ENCODE measurements at regions not wholly inside any gene's neighbourhood (a gene's known extent, or its start where the extent isn't known, plus 50 kb on each side); places are given as distances from the start of the nearest gene placed in this dataset.
"Not testable (repeated sequence)": the region's sequence is repeated elsewhere in the genome, so short reads cannot be mapped to it uniquely, and the experiment has no call there.

DNA sequence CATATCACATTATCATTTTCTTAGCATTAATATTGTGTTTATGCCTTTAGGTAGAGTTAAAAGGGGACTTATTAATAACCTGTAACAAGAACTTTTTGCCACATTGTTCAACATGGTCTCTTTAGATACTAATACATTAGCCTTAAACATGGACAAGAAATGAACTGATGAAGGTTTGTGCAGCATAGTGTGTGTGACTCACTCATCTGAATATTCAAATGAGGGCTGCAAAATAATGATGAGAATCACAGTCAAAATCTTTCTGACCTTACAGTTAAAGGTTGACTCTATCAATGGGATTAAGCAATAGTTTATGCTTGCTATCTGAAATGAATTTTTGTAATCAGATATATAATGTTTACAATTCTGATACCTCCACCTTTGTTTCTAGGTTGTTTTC, 1189.3 kb upstream of the CITED2 start:
- no peak for DNase-seq

DNA sequence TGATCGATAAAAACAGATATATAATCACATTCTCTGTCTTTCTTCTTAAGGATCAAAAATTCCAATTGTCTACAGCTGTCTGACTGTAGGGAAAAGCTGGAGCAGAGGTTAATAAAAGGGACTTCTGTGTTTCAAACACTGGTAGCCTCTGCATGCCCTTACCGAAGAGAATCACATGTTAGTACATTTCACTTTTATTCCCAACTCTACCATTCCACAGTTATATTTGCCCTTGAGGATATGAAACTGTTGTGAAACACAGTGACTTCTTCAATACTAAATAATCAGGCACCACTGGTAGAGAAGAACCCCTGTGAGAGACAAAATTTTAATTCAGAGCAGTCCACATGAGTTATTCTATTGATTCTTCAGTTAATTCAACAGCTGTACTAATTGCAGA, 1187.3 kb upstream of the CITED2 start:
- DNase-seq: no peak

DNA sequence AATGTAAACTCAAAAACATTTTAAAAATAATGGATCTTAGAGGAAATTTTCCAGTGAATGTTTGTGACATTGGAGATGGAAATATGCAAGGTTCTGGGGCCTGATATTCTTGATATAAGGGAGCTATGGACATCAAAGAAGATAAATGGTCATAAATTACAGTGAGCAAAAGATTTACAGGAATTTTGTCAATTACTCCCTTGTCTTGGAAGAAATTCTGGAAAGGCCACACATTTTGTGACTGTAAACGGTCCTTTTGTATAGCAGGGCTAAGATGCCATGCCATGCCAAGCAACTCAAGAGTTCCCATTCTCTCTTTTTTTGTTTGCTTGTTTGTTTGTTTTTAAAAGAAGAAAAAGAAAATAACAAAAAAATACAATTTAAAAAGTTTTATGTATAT, 1186.2 kb upstream of the CITED2 start:
- DNase-seq: no peak

DNA sequence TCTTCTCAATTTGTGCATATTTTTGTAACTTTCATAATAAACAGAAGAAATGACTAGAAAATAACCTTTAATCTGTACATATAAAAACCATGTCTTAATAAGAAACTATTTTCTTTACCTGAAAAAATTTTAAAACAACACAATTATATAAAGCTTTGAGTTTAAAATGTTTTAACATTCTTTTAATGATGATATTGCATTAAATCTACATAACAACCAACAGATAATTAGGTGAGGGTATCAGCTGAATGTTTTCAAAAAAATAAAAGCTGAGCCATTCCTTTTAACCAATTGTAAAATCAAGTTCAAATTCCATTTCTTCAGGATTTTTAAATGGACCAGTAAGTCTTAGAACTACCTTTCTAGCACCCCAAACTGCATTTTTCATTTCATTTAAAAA, 1185.0 kb upstream of the CITED2 start:
- no peak for DNase-seq

DNA sequence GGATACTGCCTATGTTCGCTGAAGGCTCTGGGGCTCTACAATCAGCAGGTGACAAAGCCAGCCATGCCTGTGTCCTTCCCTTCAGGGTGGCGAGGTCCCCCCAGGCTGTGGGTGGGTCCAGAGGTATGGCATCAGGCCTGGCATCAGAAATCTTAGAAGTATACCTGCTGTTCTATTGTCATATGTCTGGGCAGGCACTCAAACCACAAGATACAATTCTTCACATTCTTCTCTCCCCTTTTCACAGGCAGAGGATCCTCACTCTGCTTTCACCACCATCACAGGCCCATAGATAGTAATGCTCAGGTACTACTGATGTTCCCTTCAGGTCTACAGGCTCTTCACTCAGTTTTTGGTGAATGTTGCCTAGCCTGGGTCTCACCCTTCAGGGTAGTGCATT, 1180.0 kb upstream of the CITED2 start:
- DNase-seq: no peak

DNA sequence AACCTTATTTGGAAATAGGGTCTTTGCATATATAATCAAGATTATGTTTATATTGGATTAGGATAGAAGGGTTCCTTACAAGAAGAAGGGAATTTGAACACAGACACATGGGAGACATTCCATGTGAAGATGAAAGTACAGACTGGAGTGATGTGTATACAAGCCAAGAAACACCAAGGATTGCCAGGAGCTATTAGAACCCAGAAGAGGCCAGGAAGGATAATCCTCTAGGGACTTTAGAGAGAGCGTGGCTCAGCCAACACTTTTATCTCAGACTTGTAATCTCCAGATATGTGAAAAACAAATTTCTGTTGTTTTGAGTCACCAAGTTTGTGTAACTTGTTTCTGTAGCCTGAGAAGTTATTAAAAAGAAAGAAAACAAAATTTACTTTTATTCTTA, 1173.9 kb upstream of the CITED2 start:
- DNase-seq: no peak

DNA sequence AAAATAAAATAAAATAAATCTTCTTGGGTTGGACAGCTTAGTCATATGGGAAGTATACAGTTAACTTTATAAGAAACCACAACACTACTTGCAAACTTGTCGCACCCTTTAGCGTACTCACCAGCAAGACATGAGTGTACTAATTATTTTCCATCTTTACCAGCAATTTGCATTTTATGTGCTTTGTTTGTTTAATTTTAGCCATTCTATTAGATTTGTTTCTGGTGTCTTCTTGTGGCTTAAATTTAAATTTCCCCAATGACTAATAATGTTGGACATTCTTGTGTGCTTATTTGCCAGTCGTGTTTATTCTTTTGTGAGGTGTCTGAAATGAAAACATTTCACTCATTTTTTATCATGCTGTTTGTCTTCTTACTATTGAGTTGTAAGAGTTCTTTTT, 1172.2 kb upstream of the CITED2 start:
- no peak for DNase-seq

DNA sequence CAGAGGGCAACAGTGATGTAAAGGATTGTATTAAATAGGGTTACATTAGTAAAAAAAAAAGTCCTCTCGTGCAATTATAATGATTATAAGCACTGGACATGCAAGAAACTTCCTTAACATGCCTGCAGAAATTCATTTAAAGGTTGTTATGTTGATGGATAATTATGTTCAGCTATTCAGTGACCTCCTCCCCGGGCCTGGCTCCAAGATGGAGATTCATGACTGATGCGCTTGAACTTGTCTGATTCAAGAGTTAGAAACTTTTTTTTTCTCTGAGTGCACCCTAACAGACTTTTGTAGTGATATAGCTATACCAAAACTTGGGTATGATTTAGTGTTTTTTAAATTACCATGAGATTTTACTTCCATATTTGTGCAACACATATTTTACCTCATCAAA, 1170.0 kb upstream of the CITED2 start:
- DNase-seq: no peak

DNA sequence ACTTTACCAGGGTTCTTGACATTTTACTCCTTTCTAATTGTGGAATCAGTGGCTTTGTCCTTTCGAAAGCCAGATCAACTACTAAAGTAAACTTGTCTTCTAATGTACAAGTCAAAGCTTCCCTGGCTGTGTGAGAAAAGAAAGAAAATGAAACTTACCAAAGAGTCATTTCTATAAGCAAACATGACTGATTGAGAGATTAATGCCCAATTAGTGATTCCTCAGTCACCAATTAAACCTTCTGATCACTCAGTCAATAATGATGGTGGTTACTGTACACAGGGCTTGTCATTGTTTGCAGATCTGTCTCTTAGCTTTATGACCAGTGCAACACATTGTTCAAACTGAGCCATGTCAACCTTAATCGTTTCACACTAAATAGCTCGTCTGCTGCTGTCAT, 1168.4 kb upstream of the CITED2 start:
- DNase-seq: peak; percentile 42

DNA sequence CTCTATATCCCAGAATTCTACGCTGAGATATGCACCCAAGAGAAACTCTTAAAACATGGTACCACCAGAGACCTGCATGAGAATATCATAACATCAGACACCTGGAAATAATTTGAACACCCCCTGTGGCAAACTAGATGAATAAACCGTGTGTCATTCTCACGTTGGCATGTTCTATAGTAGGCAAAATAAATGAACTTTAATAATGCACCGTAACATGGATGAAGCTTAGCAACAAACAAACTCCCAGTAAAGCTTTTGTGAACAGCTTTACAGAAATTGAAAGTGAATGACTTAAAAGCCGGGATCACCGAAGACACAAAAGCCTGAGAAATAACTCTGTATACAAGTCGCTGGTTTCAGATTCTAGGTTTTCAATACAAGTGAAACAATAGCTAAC, 1166.8 kb upstream of the CITED2 start:
- no peak for DNase-seq

DNA sequence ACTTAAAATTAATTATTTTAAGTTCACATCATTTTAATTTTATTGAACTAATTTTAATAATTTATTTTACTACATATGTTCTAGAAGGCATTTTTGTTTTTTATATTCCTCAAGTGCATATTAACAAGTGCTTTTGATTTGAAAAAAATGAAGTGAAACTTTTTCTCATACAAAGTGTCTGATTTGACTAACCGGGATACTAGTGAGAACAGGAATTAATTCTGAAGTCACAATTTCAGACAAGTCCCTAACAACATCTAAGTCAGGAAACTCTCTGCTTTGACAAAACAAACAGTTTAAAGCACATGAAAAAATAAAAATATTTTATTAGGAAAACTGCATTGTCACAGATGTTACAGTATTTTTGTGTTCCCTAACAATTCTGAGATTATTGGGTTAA, 1166.3 kb upstream of the CITED2 start:
- DNase-seq: no peak

DNA sequence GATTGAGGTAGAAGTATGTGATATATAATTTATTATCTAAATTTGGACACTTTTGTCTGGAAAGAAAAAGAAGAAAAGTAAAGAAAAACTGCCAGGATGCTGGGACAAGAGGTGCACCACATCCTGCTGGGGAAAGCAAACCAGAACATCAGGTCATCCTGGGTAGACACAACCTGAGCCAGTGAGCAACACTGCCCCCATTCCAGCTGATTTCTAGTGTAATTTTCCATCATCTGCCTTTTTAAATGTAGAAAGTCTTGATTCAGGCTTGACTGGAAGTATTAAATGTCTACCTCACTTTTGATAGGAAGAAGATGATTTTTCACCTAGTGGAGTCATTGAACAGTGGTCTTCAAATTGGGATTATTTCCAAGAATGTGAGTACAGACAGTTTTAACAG, 1164.5 kb upstream of the CITED2 start:
- DNase-seq: no peak

DNA sequence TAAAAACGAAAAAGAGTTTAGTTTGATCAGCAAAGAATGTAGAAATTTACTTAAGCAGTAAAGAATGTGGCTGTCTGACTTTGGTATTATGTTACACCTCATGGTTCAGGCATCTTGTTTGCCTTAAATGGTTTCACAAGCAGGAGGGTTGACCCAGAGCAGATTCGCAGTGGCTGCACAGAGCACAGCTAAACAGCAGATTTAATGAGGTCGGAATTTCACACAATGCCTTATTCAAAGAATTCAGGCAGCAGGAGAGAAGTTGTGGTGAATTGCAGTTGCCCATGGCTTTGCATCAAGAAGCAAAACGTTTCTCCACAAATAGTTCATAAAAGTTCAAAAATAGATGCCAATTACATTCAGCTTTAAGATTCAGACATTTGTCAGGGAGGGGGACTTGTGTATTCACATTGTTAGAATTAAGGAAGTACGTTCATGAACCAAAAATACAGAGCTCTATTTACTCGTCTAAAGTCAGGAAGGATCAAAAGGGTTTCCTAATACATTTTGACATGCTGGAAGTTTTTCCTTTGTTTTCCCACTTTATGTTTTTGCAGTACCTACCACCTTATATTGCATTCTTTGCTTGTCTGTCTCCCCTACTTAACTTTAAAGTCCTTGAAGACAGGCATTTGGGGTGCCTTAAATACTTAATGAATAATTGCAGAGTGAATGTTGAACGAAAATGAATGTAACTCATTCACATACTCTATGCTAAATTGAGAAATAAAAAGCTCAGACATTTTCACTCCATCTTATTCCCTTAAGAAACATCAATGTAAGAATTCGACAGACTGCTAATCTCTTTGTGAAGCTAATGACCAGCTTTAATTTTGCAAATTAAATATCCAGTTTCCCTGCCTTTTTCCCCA, 1163.6 kb upstream of the CITED2 start:
- no peak for DNase-seq

DNA sequence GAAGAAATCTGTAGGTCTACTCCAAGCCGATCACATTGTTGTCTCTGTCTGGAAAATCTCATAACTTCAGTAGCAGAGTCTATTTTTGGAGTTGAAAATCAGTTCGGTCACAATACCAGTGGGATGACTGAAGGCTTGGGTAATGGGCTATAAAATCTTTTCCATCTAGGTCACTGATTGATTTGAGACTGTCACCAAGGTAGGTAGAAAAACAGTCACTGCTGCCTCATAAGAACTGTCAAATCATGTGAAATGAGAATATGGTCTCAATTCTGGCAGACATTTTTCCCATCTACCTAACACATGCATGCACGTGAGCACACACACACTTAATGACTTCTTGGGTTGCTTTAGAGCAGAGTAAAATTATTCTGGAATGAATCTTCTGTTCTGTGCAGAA, 1162.8 kb upstream of the CITED2 start:
- no peak for DNase-seq

DNA sequence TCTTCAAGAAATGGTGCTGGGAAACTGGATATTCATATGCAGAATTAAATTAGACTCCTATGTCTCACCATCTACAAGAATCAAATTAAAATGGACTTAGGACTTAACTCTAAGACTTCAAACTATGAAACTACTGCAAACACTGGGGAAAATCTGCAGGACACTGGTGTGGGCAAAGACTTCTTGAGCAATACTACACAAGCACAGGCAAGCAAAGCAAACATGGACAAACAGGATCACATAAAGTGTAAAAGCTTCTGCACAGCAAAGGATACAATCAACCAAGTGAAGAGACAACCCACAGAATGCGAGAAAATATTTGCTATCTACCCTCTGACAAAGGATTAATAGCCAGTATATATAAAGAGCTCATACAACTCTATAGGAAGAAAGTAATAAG, 1161.1 kb upstream of the CITED2 start:
- no peak for DNase-seq

DNA sequence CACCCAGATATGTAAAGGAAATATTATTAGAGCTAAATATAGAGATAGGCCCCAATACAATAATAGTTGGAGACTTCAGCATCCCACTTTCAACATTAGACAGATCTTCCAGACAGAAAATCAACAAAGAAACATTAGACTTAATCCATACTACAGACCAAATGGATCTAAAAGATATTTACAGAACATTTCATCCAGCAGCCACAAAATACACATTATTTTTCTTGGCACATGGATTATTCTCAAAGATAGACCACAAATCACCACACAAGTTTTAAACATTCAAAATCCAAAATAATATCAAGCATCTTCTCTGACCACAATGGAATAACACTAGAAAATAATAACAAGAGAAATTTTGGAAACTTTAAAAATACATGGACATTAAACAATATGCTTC, 1159.1 kb upstream of the CITED2 start:
- no peak for DNase-seq

DNA sequence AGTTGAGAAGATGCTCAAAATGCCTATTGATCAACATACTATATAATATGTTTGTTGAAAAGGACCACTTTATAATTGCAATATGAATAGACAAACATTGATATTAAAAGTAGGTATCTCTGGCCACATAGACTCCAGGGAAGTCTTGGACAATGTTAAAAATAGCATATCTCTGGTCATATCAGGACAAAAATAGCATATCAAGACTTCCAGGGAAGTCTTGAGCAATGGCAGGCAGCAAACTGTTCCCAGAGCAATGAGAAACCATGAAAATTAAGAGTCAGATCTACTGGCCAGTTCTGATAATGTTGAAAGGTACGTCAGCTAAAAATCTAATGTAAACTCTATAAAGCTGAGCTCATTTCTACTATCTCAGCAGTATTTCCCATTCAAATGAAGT, 1130.3 kb upstream of the CITED2 start:
- no peak for DNase-seq

DNA sequence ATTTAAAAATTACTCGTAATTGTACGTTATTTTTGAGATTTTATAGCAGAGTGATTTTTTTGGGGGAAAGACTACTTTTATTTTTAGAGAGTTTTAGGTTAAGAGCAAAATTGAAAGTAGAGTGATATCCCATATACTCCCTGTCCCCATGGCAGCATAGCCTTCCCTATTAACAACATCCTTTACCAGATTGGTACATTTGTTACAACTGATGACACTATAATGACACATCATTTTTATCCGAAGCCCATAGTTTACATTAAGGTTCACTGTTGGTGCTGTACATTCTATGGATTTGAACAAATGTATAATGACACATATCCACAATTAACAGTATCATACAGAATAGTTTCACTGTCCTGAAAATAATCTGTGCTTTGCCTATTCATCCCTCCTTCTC, 1126.4 kb upstream of the CITED2 start:
- no peak for DNase-seq

DNA sequence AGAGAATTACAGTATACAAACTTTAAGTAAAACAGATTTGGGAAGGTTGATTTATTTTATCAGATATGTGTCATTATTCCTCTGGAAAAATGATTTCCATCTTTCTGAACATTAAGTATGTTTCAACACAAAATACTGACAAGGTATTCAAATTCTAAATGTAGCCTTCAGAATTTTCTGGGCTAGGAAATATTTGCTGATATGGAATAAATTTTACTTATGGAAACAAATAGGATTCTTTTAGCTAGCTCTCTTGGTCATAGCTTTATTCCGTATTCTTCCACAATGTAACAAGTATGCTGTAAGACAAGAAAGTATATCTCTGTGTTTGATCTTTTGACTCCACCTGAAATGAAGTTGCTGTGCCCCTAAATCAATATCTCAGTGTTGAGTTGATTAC, 1125.2 kb upstream of the CITED2 start:
- no peak for DNase-seq

DNA sequence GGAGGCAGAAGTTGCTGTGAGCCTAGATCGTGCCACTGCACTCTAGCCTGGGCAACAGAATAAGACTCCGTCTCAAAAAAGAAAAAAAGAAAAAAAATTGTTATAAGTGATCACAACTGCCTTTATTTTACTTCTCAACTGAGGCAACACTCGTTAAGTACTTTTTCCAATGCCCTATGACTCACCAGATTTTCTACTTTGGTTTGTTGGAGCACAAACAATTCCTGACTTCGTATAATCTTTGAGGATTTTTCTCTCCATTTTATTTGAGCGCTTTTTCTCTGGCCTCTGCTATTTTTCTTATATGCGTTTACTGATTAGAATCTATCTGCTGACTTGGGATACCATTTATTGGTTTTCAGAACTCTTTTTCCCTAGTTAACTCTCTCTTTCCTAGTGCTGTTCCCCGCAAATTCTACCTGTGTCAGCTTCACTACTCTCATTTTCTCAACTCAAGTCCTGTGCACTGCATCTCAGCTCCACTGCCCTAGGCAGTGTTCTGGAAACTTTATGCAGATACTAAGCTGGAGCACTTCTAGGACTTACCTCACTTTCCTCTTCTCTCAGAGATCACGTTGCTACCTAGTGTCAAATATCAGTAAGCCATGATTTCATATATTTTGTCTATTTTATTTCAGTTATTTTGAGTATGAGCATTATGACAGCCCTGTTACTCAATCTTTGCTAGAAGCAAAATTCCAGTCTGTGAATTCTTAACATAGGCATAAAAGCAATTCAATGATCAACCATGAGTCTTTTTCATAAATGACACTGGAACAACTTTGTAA, 1120.1 kb upstream of the CITED2 start:
- no peak for DNase-seq

DNA sequence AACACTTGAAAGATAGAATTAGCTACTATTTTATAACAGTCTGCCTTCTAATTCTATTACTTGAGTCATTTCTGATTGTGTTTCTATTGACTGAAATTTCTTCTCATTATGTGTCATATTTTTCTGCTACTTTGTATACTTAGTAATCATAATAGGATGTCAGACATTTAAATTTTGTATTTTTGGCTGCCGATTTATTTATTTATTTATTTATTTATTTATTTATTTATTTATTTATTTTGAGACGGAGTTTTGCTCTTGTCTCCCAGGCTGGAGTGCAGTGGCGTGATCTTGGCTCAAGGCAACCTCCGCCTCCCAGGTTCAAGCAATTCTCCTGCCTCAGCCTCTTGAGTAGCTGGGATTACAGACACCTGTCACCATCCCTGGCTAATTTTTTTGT, 1119.0 kb upstream of the CITED2 start:
- DNase-seq: not testable (repeated sequence)

DNA sequence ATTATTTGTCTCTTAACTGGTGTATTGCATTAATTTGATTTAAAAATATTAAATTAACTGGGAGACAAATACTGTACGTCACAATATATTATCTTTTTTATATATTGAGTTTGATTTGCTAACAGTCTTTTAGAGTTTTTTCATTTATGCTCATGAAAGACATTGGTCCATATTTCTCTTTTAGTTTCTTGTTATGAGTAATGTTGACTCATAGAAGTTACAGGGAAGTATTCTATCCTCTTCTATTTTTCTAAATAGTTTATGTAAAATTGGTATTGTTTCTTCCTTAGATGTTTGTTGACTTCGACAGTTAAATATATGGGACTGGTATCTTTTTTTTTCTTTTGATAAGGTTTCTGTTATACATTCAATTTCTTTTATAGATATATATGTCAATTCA, 1115.6 kb upstream of the CITED2 start:
- no peak for DNase-seq

DNA sequence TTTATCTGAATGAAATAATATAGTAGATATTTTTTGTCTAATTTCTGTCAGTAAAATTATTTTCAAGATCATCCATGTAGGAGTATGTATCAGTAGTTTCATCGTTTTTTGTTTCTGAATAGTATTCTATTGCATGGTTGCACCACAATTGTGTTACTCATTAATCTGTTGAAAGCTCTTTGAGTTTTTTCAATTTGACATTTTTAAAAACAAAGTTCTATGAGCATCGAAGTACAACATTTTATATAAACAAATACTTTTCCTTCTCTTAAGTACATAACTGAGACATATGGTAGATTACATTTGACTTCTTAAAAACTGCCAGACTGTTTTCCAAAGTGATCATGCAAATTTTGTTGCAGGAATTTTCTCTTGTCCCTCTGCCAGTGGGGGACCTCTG, 1113.1 kb upstream of the CITED2 start:
- DNase-seq: no peak
